BLaER1 (cell line): ENCODE measurements at regions not wholly inside any gene's neighbourhood (a gene's known extent, or its start where the extent isn't known, plus 50 kb on each side); places are given as distances from the start of the nearest gene placed in this dataset.
"Not testable (repeated sequence)": the region's sequence is repeated elsewhere in the genome, so short reads cannot be mapped to it uniquely, and the experiment has no call there.

Experiments used
- H3K27ac ChIP-seq: shearing (Covaris generic); formaldehyde crosslinking; 2 replicates; pipeline ENCODE4 v1.8.1; 2022
- H3K27me3 ChIP-seq: shearing (Covaris generic); formaldehyde crosslinking; 2 replicates; pipeline ENCODE4 v1.8.1; 2022
- H3K36me3 ChIP-seq: shearing (Covaris generic); formaldehyde crosslinking; 2 replicates; pipeline ENCODE4 v1.8.1; 2022
- H3K4me1 ChIP-seq: shearing (Covaris generic); formaldehyde crosslinking; 2 replicates; pipeline ENCODE4 v1.8.1; 2022
- H3K4me2 ChIP-seq: shearing (Covaris generic); formaldehyde crosslinking; 2 replicates; pipeline ENCODE4 v1.8.1; 2022
- H3K4me3 ChIP-seq: shearing (Covaris generic); formaldehyde crosslinking; 2 replicates; pipeline ENCODE4 v1.8.1; 2022
- H3K9ac ChIP-seq: shearing (Covaris generic); formaldehyde crosslinking; 2 replicates; pipeline ENCODE4 v1.8.1; 2022
- H3K9me3 ChIP-seq: shearing (Covaris generic); formaldehyde crosslinking; 2 replicates; pipeline ENCODE4 v1.8.1; 2022
- H4K20me1 ChIP-seq: shearing (Covaris generic); formaldehyde crosslinking; 2 replicates; pipeline ENCODE4 v1.8.1; 2022
- Cebpa-rat ChIP-seq: shearing (Covaris generic); IDR thresholded peaks from 2 replicates; pipeline ENCODE4 v1.8.1; 2022

- Histone ChIP-seq H3K9me3 (no peaks in the 10 kb centered on the region), H3K4me3 (no peak overlapping the region), H3K27me3 (no peaks in the 10 kb centered on the region), H3K4me1 (no peaks in the 10 kb centered on the region), H3K27ac (no peak overlapping the region), H3K36me3 (no peaks in the 10 kb centered on the region), H3K4me2 (no peak overlapping the region), H4K20me1 (no peaks in the 10 kb centered on the region), H3K9ac (no peak overlapping the region)
- TF ChIP-seq Cebpa-rat, result no peak
Observed at GRCh38 chr3:151544164-151544548, 83.3 kb upstream of the IGSF10 start.

DNA sequence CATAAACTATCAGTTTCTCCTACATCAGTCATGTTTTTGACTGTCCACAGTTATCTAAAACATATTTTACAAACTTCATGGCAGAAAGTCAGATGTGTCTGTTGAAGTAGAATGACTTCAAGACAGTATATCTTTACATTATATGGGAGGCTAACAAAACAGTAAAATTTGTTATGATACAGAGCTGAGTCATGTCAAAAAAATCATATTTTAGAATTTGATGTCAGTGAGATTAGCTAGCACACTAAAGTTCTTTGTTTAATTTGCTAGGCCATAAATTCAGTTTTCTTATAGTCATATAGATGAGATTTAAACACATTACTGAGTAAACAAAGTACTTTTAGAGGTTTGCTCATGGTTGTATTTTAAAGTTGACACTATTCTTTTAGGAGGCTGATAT, 80.3 kb upstream of the IGSF10 start:
- H3K9me3 ChIP-seq, result no peaks in the 10 kb centered on the region
- TF ChIP-seq Cebpa-rat, result no peak
- H3K4me2 ChIP-seq, result no peak overlapping the region
- H3K4me3 ChIP-seq, result no peak overlapping the region
- no peaks in the 10 kb centered on the region for H3K36me3 ChIP-seq
- H3K27ac ChIP-seq, result no peak overlapping the region
- H3K9ac ChIP-seq, result no peak overlapping the region
- no peaks in the 10 kb centered on the region for H3K4me1 ChIP-seq
- H3K27me3 ChIP-seq, result no peaks in the 10 kb centered on the region
- no peaks in the 10 kb centered on the region for H4K20me1 ChIP-seq

- no peaks in the 10 kb centered on the region for H3K9me3 ChIP-seq
Observed at GRCh38 chr3:151539599-151539998, 78.7 kb upstream of the IGSF10 start.

GRCh38 chr3:151538456-151539393, 77.9 kb upstream of the IGSF10 start:
- H3K36me3 ChIP-seq, result no peaks in the 10 kb centered on the region
- H3K4me3 ChIP-seq, result no peak overlapping the region
- no peak overlapping the region for H3K4me2 ChIP-seq
- no peaks in the 10 kb centered on the region for H3K4me1 ChIP-seq
- no peak overlapping the region for H3K27ac ChIP-seq
- H4K20me1 ChIP-seq, result no peaks in the 10 kb centered on the region
- H3K9me3 ChIP-seq, result no peaks in the 10 kb centered on the region
- no peak for TF ChIP-seq Cebpa-rat
- H3K9ac ChIP-seq, result no peak overlapping the region
- H3K27me3 ChIP-seq, result no peaks in the 10 kb centered on the region

More at GRCh38 chr3:151539599-151539998, 78.7 kb upstream of the IGSF10 start:
- Histone ChIP-seq H3K4me2 (no peak overlapping the region), H3K27me3 (no peaks in the 10 kb centered on the region), H3K27ac (no peak overlapping the region), H3K4me1 (no peaks in the 10 kb centered on the region), H4K20me1 (no peaks in the 10 kb centered on the region), H3K4me3 (no peak overlapping the region), H3K36me3 (no peaks in the 10 kb centered on the region), H3K9ac (no peak overlapping the region)
- no peak for TF ChIP-seq Cebpa-rat

GRCh38 chr3:151537726-151538125, 76.9 kb upstream of the IGSF10 start:
- H3K9ac ChIP-seq, result no peak overlapping the region
- H3K36me3 ChIP-seq, result no peaks in the 10 kb centered on the region
- H3K9me3 ChIP-seq, result no peaks in the 10 kb centered on the region
- H3K4me2 ChIP-seq, result no peak overlapping the region
- H4K20me1 ChIP-seq, result no peaks in the 10 kb centered on the region
- H3K4me1 ChIP-seq, result no peaks in the 10 kb centered on the region
- H3K4me3 ChIP-seq, result no peak overlapping the region
- TF ChIP-seq Cebpa-rat, result no peak
- no peaks in the 10 kb centered on the region for H3K27me3 ChIP-seq
- H3K27ac ChIP-seq, result no peak overlapping the region

GRCh38 chr3:151526757-151527156, 65.9 kb upstream of the IGSF10 start:
- no peak for TF ChIP-seq Cebpa-rat
- Histone ChIP-seq H3K27me3 (no peaks in the 10 kb centered on the region), H3K4me1 (no peaks in the 10 kb centered on the region), H3K9ac (no peak overlapping the region), H3K9me3 (no peaks in the 10 kb centered on the region), H3K4me2 (no peak overlapping the region), H3K27ac (no peak overlapping the region), H4K20me1 (no peaks in the 10 kb centered on the region), H3K4me3 (no peak overlapping the region), H3K36me3 (no peaks in the 10 kb centered on the region)

DNA sequence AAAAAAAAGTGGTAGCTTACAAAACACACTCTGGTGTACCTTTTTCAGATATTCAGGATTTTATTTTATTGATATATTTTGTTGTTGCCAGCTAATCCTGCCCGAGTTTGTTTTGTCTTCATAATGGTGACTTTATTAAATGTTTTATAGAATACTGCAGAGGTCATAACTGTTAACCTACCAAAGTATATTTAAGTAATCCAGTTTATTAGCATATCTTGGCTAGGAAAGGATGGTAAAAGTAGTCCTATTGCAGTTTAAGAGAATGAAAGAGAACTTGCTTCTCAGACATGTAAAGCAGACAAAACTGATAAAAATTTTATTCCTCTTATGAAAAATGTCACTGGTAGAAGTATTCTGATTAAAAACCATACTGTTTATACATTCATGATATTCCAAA, 59.2 kb upstream of the IGSF10 start:
- Histone ChIP-seq H3K9ac (no peak overlapping the region), H3K4me3 (no peak overlapping the region)
- TF ChIP-seq Cebpa-rat, result no peak

GRCh38 chr3:151511433-151511832, 50.6 kb upstream of the IGSF10 start:
- peaks cover 14% of the 10 kb centered on the region for H3K4me1 ChIP-seq
- H3K4me2 ChIP-seq, H3K27me3 ChIP-seq, H3K9ac ChIP-seq, H4K20me1 ChIP-seq, H3K27ac ChIP-seq, H3K36me3 ChIP-seq, H3K4me3 ChIP-seq, H3K9me3 ChIP-seq: not testable (repeated sequence)

More for the DNA sequence above, 59.2 kb upstream of the IGSF10 start:
- Histone ChIP-seq H3K36me3 (no peaks in the 10 kb centered on the region), H3K4me1 (no peaks in the 10 kb centered on the region), H3K9me3 (no peaks in the 10 kb centered on the region), H3K4me2 (no peak overlapping the region), H3K27me3 (no peaks in the 10 kb centered on the region), H4K20me1 (no peaks in the 10 kb centered on the region), H3K27ac (no peak overlapping the region)
